PC-9 (cell line): ENCODE measurements at regions not wholly inside any gene's neighbourhood (a gene's known extent, or its start where the extent isn't known, plus 50 kb on each side); places are given as distances from the start of the nearest gene placed in this dataset.

Experiments used
- CTCF ChIP-seq: fragments of 200-600 bp; sonication (generic); conservative IDR thresholded peaks from 2 replicates; pipeline ENCODE4 v1.6.1; 2017; ENCODE audit warnings: mixed run types, antibody characterized with exemption, mild to moderate bottlenecking, moderate library complexity
- EZH2 ChIP-seq: fragments of 200-600 bp; sonication (generic); IDR thresholded peaks from 2 replicates; pipeline ENCODE4 v1.8.0; 2017; ENCODE audit warnings: antibody characterized with exemption, low read depth

- TF ChIP-seq CTCF (no peak), EZH2 (no peak)
Observed at GRCh38 chr6:95169775-95170174, 407.6 kb upstream of the MANEA start.
